ENCODE measurements at regions not wholly inside any gene's neighbourhood (a gene's known extent, or its start where the extent isn't known, plus 50 kb on each side); places are given as distances from the start of the nearest gene placed in this dataset.

GRCh38 chrX:22365460-22365859, 92.7 kb downstream of the CBLL2 start (continued):
- TF ChIP-seq TEAD4 (IDR thresholded peaks at IDR 0.05; ENCODE audit: low read length), result no peak
- no peak for TF ChIP-seq TEAD4 (CRISPR knock-in tag; IDR thresholded peaks at IDR 0.05; ENCODE audit: borderline replicate concordance)
- TF ChIP-seq ZNF184 (CRISPR knock-in tag; IDR thresholded peaks at IDR 0.05), result no peak
- no peak for TF ChIP-seq THRA (IDR thresholded peaks at IDR 0.05)

- FAIRE-seq (no peak), ATAC-seq (no peak), DNase-seq (ENCODE audit: extremely low read depth in 1 of 4, low spot score in 3 of 4) (no peak)
- Histone ChIP-seq H3K36me3 (ENCODE audit: control insufficient read depth, insufficient read depth, low read length) (no peaks in the 10 kb centered on the region), H3K9me3 (replicated peaks; ENCODE audit: control insufficient read depth, insufficient read depth, low read depth, low read length) (no peaks in the 10 kb centered on the region), H2AFZ (ENCODE audit: low read depth, low read length) (no peak overlapping the region), H3K79me2 (ENCODE audit: control insufficient read depth, insufficient read depth, low read length) (no peaks in the 10 kb centered on the region), H3K9me1 (ENCODE audit: control insufficient read depth, insufficient read depth, low read length) (no peaks in the 10 kb centered on the region), H3K27me3 (ENCODE audit: control insufficient read depth in 2 of 2, insufficient read depth in 2 of 2, low read length in 2 of 2) (no peaks in the 10 kb centered on the region), H3K4me1 (replicated peaks in 1 of 2; ENCODE audit: control insufficient read depth in 2 of 2, insufficient read depth in 2 of 2, low read length in 2 of 2) (no peaks in the 10 kb centered on the region), H3K4me2 (ENCODE audit: insufficient read depth, low read length) (no peak overlapping the region), H4K20me1 (replicated peaks; ENCODE audit: control insufficient read depth, insufficient read depth, low read length) (no peaks in the 10 kb centered on the region), H3K9ac (ENCODE audit: insufficient read depth in 1 of 2, low read depth in 2 of 2, low read length in 2 of 2) (no peak overlapping the region), H3K27ac (ENCODE audit: extremely low read depth, low read depth, low read length) (no peak overlapping the region), H3K4me3 (no peak overlapping the region)
- no peak for TF ChIP-seq BHLHE40 (IDR thresholded peaks at IDR 0.05; ENCODE audit: low read length)
- TF ChIP-seq KAT2B (IDR thresholded peaks at IDR 0.05; ENCODE audit: low read depth, low read length), result no peak
- TF ChIP-seq ZNF511 (CRISPR knock-in tag; IDR thresholded peaks at IDR 0.05), result no peak
- no peak for TF ChIP-seq SMAD2 (IDR thresholded peaks at IDR 0.05; ENCODE audit: low read depth, low read length)
- TF ChIP-seq CREB3 (tag; conservative IDR thresholded peaks at IDR 0.05; ENCODE audit: low read depth), result no peak
- no peak for TF ChIP-seq KHSRP (IDR thresholded peaks at IDR 0.05)
- TF ChIP-seq PHTF2 (CRISPR knock-in tag; IDR thresholded peaks at IDR 0.05), result no peak
- no peak for TF ChIP-seq FOXM1 (IDR thresholded peaks at IDR 0.05; ENCODE audit: low read depth)
- TF ChIP-seq FOXM1 (CRISPR knock-in tag; IDR thresholded peaks at IDR 0.05; ENCODE audit: low read depth), result no peak
- TF ChIP-seq SIN3B (IDR thresholded peaks at IDR 0.05; ENCODE audit: low read depth), result no peak
- POLR2A ChIA-PET, result interaction anchor here (0.7 kb wide), 1 partner anchor 690 kb away, joined by 3 read pairs; no protein-coding TSS in a partner anchor
- no TSS peak for BruUV-seq (replicated peaks)
- 0% methylated on average over 1 of the region's 1 CpG for WGBS (ENCODE audit: insufficient coverage, low coverage, missing lambda C conversion rate)
- intact Hi-C loops (cut with micrococcal nuclease), result no loop called here
- CTCF ChIA-PET (ENCODE audit: low intra/inter-chr PET ratio), result no interaction called here
- in situ Hi-C loops (cut with MboI), result no loop called here
These were observed 93.5 kb downstream of the CBLL2 start for GRCh38 chrX:22366166-22366702.
